ENCODE measurements at regions not wholly inside any gene's neighbourhood (a gene's known extent, or its start where the extent isn't known, plus 50 kb on each side); places are given as distances from the start of the nearest gene placed in this dataset.

- Mint-ChIP-seq H3K4me3 (ENCODE audit: low read depth) (no peak overlapping the region), H3K27me3 (peaks cover 5% of the 10 kb centered on the region), H3K4me1 (ENCODE audit: low read depth) (no peaks in the 10 kb centered on the region), H3K9me3 (ENCODE audit: low read depth) (peaks cover 6% of the 10 kb centered on the region), H3K27ac (no peak overlapping the region), H3K36me3 (ENCODE audit: insufficient read depth) (no peaks in the 10 kb centered on the region)
- no peak for DNase-seq (ENCODE audit: low spot score, unreplicated experiment)
- TF ChIP-seq CTCF (IDR thresholded peaks at IDR 0.05; ENCODE audit: unreplicated experiment) = no peak
Measured at GRCh38 chr2:14321357-14321756, 311.2 kb upstream of the LRATD1 start.

GRCh38 chr2:14322306-14322705, 310.2 kb upstream of the LRATD1 start:
- no peak for TF ChIP-seq CTCF (IDR thresholded peaks at IDR 0.05; ENCODE audit: unreplicated experiment)
- Mint-ChIP-seq H3K4me3 (ENCODE audit: low read depth) (no peak overlapping the region), H3K27me3 (peaks cover 5% of the 10 kb centered on the region), H3K36me3 (ENCODE audit: insufficient read depth) (no peaks in the 10 kb centered on the region), H3K27ac (no peak overlapping the region), H3K9me3 (ENCODE audit: low read depth) (peaks cover 6% of the 10 kb centered on the region), H3K4me1 (ENCODE audit: low read depth) (no peaks in the 10 kb centered on the region)
- DNase-seq (ENCODE audit: low spot score, unreplicated experiment) = no peak

- Mint-ChIP-seq H3K27me3 (peaks cover 5% of the 10 kb centered on the region), H3K27ac (no peak overlapping the region), H3K36me3 (ENCODE audit: insufficient read depth) (no peaks in the 10 kb centered on the region), H3K4me1 (ENCODE audit: low read depth) (no peaks in the 10 kb centered on the region), H3K9me3 (ENCODE audit: low read depth) (peaks cover 3% of the 10 kb centered on the region), H3K4me3 (ENCODE audit: low read depth) (no peak overlapping the region)
- no peak for DNase-seq (ENCODE audit: low spot score, unreplicated experiment)
- no peak for TF ChIP-seq CTCF (IDR thresholded peaks at IDR 0.05; ENCODE audit: unreplicated experiment)
Measured at GRCh38 chr2:14324308-14324707, 308.2 kb upstream of the LRATD1 start.

- Mint-ChIP-seq H3K4me3 (ENCODE audit: low read depth) (no peak overlapping the region), H3K4me1 (ENCODE audit: low read depth) (no peaks in the 10 kb centered on the region), H3K27me3 (no peaks in the 10 kb centered on the region), H3K36me3 (ENCODE audit: insufficient read depth) (no peaks in the 10 kb centered on the region), H3K27ac (no peak overlapping the region), H3K9me3 (ENCODE audit: low read depth) (no peaks in the 10 kb centered on the region)
- no peak for DNase-seq (ENCODE audit: low spot score, unreplicated experiment)
- no peak for TF ChIP-seq CTCF (IDR thresholded peaks at IDR 0.05; ENCODE audit: unreplicated experiment)
Measured at GRCh38 chr2:14330884-14331283, 301.6 kb upstream of the LRATD1 start.

- H3K9me3 Mint-ChIP-seq (ENCODE audit: low read depth) = no peaks in the 10 kb centered on the region
- H3K4me3 Mint-ChIP-seq (ENCODE audit: low read depth) = no peak overlapping the region
- no peaks in the 10 kb centered on the region for H3K4me1 Mint-ChIP-seq (ENCODE audit: low read depth)
- no peak for TF ChIP-seq CTCF (IDR thresholded peaks at IDR 0.05; ENCODE audit: unreplicated experiment)
- H3K27me3 Mint-ChIP-seq = no peaks in the 10 kb centered on the region
- no peaks in the 10 kb centered on the region for H3K36me3 Mint-ChIP-seq (ENCODE audit: insufficient read depth)
- no peak for DNase-seq (ENCODE audit: low spot score, unreplicated experiment)
- H3K27ac Mint-ChIP-seq = no peak overlapping the region
Measured at GRCh38 chr2:14336759-14337382, 295.6 kb upstream of the LRATD1 start.
